ENCODE measurements at regions not wholly inside any gene's neighbourhood (a gene's known extent, or its start where the extent isn't known, plus 50 kb on each side); places are given as distances from the start of the nearest gene placed in this dataset.

- DNase-seq = no peak
Measured at GRCh38 chr6:148226284-148226683, 116.4 kb upstream of the SASH1 start.

GRCh38 chr6:148231572-148231971 is 111.1 kb upstream of the SASH1 start:
- DNase-seq = no peak

- no peak for DNase-seq
Measured at GRCh38 chr6:148235446-148235845, 107.2 kb upstream of the SASH1 start.

- DNase-seq = no peak
Measured at GRCh38 chr6:148238713-148239112, 103.9 kb upstream of the SASH1 start.

GRCh38 chr6:148239215-148239614 is 103.4 kb upstream of the SASH1 start:
- no peak for DNase-seq

GRCh38 chr6:148239801-148240460 is 102.7 kb upstream of the SASH1 start:
- DNase-seq = no peak

- no peak for DNase-seq
Measured at GRCh38 chr6:148240461-148240840, 102.2 kb upstream of the SASH1 start.

GRCh38 chr6:148240861-148241477 is 101.7 kb upstream of the SASH1 start:
- no peak for DNase-seq

GRCh38 chr6:148242180-148242579 is 100.5 kb upstream of the SASH1 start:
- DNase-seq = no peak

- DNase-seq = no peak
Measured at GRCh38 chr6:148244217-148244935, 98.3 kb upstream of the SASH1 start.

- no peak for DNase-seq
Measured at GRCh38 chr6:148247386-148248063, 95.1 kb upstream of the SASH1 start.

- no peak for DNase-seq
Measured at GRCh38 chr6:148249160-148249559, 93.5 kb upstream of the SASH1 start.

GRCh38 chr6:148249679-148250375 is 92.8 kb upstream of the SASH1 start:
- no peak for DNase-seq

GRCh38 chr6:148250975-148251685 is 91.5 kb upstream of the SASH1 start:
- no peak for DNase-seq

- no peak for DNase-seq
Measured at GRCh38 chr6:148251891-148252290, 90.7 kb upstream of the SASH1 start.

GRCh38 chr6:148257810-148258209 is 84.8 kb upstream of the SASH1 start:
- DNase-seq = no peak

GRCh38 chr6:148258868-148259267 is 83.8 kb upstream of the SASH1 start:
- no peak for DNase-seq

- no peak for DNase-seq
Measured at GRCh38 chr6:148261470-148261869, 81.2 kb upstream of the SASH1 start.

- DNase-seq = no peak
Measured at GRCh38 chr6:148263010-148263409, 79.6 kb upstream of the SASH1 start.

- DNase-seq = no peak
Measured at GRCh38 chr6:148263961-148264360, 78.7 kb upstream of the SASH1 start.

- DNase-seq = no peak
Measured at GRCh38 chr6:148265054-148265453, 77.6 kb upstream of the SASH1 start.

- no peak for DNase-seq
Measured at GRCh38 chr6:148269386-148269785, 73.3 kb upstream of the SASH1 start.

All from SIG-M5 (cell line).